ENCODE measurements at regions not wholly inside any gene's neighbourhood (a gene's known extent, or its start where the extent isn't known, plus 50 kb on each side); places are given as distances from the start of the nearest gene placed in this dataset.

- TF ChIP-seq CTCF (IDR thresholded peaks at IDR 0.05): no peak
- TF ChIP-seq EZH2phosphoT487 (IDR thresholded peaks at IDR 0.05; ENCODE audit: borderline replicate concordance, low read depth): no peak
- no peak for TF ChIP-seq MAX (IDR thresholded peaks at IDR 0.05; ENCODE audit: low read depth)
- TF ChIP-seq MXI1 (IDR thresholded peaks at IDR 0.05; ENCODE audit: low read depth, low read length): no peak
- TF ChIP-seq JUND (IDR thresholded peaks at IDR 0.05): no peak
- no peak for TF ChIP-seq PBX3 (IDR thresholded peaks at IDR 0.05)
- TF ChIP-seq POLR2AphosphoS5 (IDR thresholded peaks at IDR 0.05; ENCODE audit: low read depth, low read length): no peak
- no peak for TF ChIP-seq SIN3A (IDR thresholded peaks at IDR 0.05; ENCODE audit: borderline replicate concordance, low read depth, low read length)
- no peak for TF ChIP-seq RAD21 (IDR thresholded peaks at IDR 0.05; ENCODE audit: low read length)
- TF ChIP-seq CHD2 (IDR thresholded peaks at IDR 0.05; ENCODE audit: low read length, partially characterized antibody): no peak
- TF ChIP-seq TCF12 (IDR thresholded peaks at IDR 0.05): no peak
- no peak for TF ChIP-seq FOSL2 (IDR thresholded peaks at IDR 0.05; ENCODE audit: borderline replicate concordance, low read depth)
Measured at GRCh38 chr6:120103618-120104017, 754.1 kb upstream of the MAN1A1 start.
